HG02885 (cell line): ENCODE measurements at regions not wholly inside any gene's neighbourhood (a gene's known extent, or its start where the extent isn't known, plus 50 kb on each side); places are given as distances from the start of the nearest gene placed in this dataset.

Source experiments
- ATAC-seq: cut with Tn5 transposase; IDR thresholded peaks from one replicate; pipeline ENCODE4 v1.9.1; 2021; ENCODE audit warnings: mild to moderate bottlenecking; ENCODE audit not compliant: unreplicated experiment, poor library complexity

DNA sequence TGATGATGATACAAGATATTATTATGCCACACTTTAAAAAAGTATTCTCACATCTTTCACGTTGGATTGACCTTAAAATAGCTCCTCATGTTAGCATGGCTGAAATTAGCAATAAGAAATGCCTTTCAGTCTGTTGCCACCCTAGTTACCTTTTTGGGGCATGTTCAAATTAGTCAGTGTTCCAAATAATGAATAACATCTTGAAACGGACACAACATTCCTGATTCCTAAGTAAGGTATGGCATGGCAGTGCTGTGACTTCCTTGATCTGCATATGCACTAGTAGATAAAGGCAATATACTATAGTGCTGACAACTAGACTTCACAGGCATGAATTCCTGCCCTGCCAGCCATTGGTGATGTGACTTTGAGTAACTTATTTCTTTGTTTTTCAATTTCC is 914.5 kb downstream of the METTL15 start:
- no peak for ATAC-seq

DNA sequence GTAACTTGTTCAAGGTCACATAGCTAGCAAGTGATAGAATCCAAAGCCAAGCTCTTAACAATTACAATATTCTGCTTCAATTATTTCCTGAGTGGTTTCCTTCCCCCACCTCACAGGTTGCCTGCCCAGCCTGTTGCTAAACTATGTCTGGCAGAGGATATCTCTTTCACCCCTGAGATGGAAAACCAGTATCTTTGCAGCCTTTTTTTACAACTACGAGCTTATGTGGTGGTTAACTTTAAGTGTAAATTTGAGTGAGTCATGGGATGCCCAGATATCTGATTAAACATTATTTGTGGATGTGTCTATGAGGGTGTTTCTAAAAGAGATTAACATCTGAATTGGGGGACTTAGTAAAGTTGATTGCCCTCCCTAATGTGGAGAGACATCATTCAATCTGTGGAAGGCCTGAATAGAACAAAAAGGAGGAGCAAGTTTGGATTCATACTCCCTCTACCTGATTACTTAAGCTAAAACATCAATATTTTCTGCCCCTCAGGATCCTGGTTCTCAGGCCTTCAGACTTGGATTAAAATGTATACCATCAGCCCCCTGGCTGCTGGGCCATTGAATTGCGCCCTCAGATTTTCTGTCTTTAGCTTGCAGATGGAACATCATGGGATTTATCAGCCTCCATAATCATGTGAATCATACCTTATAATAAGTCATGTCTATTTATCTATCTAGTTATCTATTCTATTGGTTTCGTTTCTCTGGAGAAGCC is 911.9 kb downstream of the METTL15 start:
- ATAC-seq, result no peak

DNA sequence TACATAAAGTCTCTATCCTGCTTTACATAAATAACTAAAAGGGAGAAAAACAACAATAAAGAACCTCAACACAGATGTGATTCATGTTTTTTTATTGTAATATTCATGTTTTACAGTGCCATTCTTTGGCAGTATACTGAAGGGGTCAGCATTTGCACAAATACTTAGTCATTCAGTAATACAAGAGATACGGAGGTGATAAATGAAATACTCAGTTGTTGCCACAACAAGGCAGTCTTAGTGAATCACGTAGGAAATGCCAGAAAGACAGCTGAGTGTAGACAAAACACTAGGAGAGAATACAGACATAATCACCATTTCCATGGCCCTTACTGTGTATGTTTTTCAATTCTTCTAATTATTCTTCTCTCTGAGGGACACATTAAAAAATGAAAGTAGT is 910.4 kb downstream of the METTL15 start:
- ATAC-seq, result no peak

DNA sequence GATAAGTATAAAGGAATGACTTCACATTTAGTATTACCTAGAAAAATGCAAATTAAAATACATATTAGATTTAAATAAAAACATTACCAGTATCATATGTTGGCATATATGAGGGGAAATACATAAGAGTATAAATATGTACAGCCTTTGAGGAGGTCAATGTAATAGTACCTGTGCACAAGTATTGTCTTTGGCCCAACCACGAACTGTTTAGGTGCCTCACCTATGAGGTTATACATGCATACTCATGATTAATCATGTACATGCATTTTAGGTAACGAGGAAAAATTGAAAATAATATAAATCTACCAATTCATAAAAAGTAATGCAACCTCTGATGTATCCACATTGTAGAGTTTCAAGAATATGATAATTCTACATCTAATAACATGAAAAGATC is 909.8 kb downstream of the METTL15 start:
- ATAC-seq, result no peak

DNA sequence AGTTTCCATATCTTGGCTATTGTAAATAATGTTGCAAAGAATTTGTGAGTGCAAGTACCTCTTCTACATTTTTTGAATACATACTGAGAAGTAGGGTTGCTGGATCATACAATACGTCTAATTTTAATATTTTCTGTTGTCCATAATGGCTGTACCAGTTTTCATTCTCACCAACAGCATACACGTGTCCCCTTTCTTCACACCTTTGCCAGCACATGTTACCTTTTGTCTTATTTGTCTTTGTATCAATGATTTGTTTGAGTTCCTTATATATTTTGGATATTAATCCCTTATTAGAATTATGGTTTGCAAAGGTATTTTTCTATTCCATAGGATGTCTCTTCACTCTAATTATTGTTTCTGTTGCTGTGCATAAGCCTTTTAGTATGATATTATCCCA is 904.3 kb downstream of the METTL15 start:
- ATAC-seq, result no peak

- no peak for ATAC-seq
Measured at GRCh38 chr11:29009426-29009825, 901.2 kb downstream of the METTL15 start.

GRCh38 chr11:29008481-29008880 is 900.3 kb downstream of the METTL15 start:
- no peak for ATAC-seq

DNA sequence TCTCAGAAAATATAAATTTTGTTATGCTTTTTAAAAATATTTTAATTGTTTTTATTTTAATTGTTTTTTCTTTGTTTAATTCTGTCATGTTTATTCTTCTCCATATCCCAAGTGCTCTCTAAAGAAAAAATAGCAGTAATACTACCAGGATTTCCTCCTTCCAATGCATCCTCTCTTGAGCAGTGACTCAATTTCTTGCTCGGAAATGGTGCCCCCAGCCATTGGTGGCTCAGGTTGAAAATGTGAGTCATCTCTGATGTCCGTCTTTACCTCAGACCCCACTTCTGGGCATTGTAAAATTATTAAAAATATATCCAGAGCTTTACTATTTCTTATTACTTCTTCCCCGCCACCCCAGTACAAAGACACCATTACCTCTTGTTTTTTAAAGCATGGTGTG is 898.5 kb downstream of the METTL15 start:
- no peak for ATAC-seq

DNA sequence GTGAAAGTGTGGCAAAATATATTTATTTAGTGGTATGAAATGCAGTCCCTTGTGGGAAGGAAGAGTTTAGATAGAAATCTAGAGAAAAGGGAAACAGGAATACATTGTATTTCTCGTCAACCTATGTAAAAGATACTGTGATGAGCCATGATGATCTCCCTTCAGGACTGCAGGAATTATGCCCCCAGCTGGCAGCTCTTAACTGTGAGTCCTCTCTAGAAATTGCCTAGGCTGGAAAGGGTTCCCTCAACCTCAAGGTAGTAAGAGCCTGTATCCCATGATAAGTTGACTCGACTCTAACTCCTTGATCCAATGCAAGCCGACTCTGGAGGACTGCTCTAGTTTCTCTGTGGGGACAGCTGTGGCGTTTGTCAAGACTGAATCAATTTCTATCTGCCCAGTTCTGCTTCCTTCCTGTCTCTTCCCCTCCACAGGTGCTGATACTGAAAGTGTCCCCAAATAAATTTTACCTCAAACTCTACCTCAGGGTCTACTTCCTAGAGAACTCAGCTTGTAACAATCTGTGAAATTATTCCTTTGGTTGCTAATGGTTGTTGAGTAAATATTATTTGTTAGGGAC is 897.3 kb downstream of the METTL15 start:
- ATAC-seq, result no peak

- ATAC-seq, result no peak
Measured at GRCh38 chr11:29002816-29003215, 894.6 kb downstream of the METTL15 start.

DNA sequence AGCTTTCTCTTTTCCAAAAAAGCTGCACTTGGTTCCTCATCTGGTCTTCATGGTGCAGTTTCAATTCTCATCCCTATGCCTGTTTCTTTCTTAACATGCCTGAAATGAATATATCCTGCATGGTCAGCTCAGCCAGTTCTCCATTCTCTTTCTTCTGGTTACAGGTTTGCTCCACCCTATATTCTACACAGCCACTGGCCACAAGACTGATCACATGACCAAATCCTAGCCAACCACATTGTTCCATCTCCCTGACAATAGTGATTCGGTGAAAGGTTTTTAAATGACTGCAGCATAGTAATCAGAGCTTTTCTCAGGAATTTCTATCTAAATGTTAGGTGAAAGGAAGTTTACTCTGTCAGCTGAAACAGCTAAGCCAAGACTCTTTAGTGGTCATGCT is 891.4 kb downstream of the METTL15 start:
- no peak for ATAC-seq

GRCh38 chr11:28992996-28993395 is 884.8 kb downstream of the METTL15 start:
- ATAC-seq, result no peak

- ATAC-seq, result no peak
Measured at GRCh38 chr11:28984231-28984630, 876.0 kb downstream of the METTL15 start.

GRCh38 chr11:28983780-28984179 is 875.6 kb downstream of the METTL15 start:
- no peak for ATAC-seq

- ATAC-seq, result no peak
Measured at GRCh38 chr11:28981381-28981780, 873.2 kb downstream of the METTL15 start.

- ATAC-seq, result no peak
Measured at GRCh38 chr11:28976801-28977145, 868.6 kb downstream of the METTL15 start.

DNA sequence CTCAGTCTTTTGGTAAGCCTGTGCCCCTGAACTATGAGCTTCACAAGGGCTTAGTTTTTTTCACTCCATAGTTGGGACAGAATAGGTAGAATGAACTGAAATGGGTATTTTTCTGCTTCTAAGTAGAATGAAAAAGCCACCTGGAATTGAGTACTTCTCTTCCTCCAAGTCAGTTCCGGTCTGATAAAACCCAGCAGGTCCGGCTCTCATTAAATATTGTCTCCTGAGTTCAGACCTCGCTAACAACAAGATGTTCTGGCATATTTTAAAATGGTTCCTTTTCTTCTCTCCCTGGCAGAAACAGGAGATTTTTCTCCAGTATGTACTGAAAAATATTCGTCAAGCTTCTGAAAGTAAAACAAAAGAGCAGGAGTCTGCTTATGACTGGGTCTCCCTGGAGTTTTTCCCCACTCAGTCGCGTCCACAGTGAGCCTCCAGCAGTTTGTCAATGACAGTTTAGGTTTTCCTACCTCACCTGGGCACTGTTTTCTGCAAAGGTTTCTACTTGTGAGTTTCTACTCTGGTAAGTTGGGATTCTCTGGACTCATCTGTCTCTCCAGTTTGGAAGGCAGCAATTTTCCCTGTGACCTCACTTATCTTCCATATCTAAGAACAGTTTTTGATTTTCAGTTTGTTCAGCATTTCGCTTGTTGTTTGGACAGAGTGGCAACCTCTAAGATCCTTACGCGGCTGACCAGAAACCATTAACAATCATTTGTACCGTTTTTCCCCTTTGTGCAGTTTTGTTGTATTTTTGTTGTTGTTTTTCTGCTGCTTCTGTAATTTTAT is 868.0 kb downstream of the METTL15 start:
- no peak for ATAC-seq

DNA sequence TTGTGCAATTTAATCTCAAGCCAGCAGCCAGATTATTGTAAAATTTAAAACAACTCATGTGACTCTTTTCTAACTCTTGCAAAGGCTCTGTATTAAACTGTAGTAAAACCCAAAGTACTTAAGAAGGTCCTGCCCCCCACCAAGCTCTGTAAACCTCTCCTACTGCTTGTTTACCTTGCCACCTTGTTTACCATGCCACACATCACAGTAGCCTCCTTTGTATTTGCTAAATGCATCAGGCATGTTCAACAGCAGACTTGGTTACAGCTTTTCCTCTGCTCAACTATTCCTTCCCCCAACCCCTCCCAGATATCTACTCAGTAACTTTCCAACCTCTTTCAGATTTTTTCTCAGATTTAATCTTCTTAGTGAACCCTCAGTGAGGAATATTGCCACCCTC is 861.6 kb downstream of the METTL15 start:
- ATAC-seq, result no peak

DNA sequence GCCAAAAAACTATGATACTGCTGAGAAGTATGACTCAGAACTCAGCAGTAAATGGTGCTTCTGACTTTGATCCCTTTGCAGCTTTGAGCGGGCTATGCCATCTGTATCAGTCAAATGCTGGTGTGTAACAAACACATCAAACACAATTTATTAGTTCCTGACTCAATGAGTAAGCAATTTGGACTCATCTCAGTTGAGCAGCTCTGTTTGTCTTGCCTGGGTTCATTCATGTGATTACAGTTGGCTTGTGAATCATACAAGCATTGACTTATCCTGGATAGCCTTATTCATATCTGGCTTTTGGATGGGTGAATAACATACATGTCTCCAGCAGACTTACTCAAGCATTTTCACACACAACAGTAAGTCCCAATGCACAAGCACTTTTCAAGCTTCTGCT is 858.8 kb downstream of the METTL15 start:
- ATAC-seq, result no peak

DNA sequence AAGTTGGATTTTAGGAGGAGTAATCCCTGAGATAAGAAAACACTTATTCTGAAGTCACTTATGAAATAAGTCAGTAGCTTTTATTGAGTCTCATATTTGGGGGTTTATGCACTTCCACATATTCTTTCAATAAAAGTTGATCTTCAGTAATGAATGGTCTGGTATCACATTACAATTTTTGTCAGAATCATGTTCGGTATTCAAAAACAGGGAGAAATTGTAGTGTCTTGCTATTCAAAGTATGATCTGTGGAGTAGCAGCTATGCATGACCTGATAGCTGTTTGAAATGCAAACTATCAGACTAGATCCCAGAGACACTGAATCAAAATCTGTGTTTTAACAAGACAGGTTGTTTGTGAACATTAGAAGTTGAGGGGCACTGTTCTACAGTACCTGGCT is 857.6 kb downstream of the METTL15 start:
- no peak for ATAC-seq

- ATAC-seq, result no peak
Measured at GRCh38 chr11:28964811-28965210, 856.6 kb downstream of the METTL15 start.

DNA sequence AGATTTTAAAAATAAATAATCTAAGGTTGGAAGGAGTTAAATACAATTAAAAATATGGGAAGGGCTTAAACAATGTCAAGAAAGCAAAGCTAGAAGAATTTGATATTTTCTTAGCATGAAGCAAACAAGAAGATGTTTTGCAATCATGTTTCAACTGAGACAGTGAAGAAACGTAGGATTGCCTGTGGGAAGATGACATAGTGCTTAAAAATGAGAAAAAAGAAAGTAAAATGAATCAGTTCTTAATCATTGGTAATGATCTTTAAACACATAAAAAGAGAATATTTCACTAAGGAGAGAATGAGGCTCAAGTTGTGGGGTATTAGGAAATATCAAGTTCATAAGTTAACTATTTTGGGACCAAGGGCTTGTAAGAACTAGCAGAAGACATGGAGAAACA is 855.0 kb downstream of the METTL15 start:
- ATAC-seq, result no peak
